PC-3 (cell line): ENCODE measurements at regions not wholly inside any gene's neighbourhood (a gene's known extent, or its start where the extent isn't known, plus 50 kb on each side); places are given as distances from the start of the nearest gene placed in this dataset.

Experiments
- ATAC-seq: fragments of 200-7000 bp; cut with Tn5 transposase; 2 replicates; pipeline ENCODE4 v1.9.1; 2020; ENCODE audit warnings: mild to moderate bottlenecking, moderate library complexity
- BruUV-seq: library from RNA; stranded (reverse); fragments of 400-500 nt; replicated peaks from 2 replicates; lab custom pipeline; 2021; lab: Mats Ljungman, UMichigan
- CTCF ChIA-PET: fragments of 300-600 bp; sonication (Branson Sonifier 250); formaldehyde crosslinking; loops from one replicate; lab custom pipeline; 2022; ENCODE audit warnings: antibody characterized with exemption; lab: Charles Lee
- POLR2A ChIA-PET: fragments of 300-600 bp; sonication (Branson Sonifier 250); formaldehyde crosslinking; loops from one replicate; lab custom pipeline; 2022; ENCODE audit warnings: antibody characterized with exemption; ENCODE audit not compliant: unreplicated experiment; lab: Charles Lee
- DNase-seq: peaks from one replicate; pipeline ENCODE4 v3.0.0-alpha.2; 2015
- H2AFZ ChIP-seq: fragments of 300-600 bp; sonication (generic); 2 replicates; pipeline ENCODE4 v1.6.0; 2016; ENCODE audit warnings: antibody characterized with exemption, low read length
- H3F3A ChIP-seq: fragments of 300-600 bp; sonication (generic); one replicate; pipeline ENCODE4 v1.6.0; 2017; ENCODE audit warnings: antibody characterized with exemption, low read length, control low read depth, mild to moderate bottlenecking; ENCODE audit not compliant: unreplicated experiment
- H3K27ac ChIP-seq: fragments of 300-600 bp; sonication (generic); 2 replicates; pipeline ENCODE4 v1.5.1; 2016; ENCODE audit warnings: mild to moderate bottlenecking, low read length
- H3K27me3 ChIP-seq: fragments of 300-600 bp; sonication (generic); 2 replicates; pipeline ENCODE4 v1.6.1; 2016; ENCODE audit warnings: low read length, mixed read lengths
- H3K36me3 ChIP-seq: fragments of 300-600 bp; sonication (generic); 2 replicates; pipeline ENCODE4 v1.6.1; 2016; ENCODE audit warnings: low read depth, mixed run types, low read length, mixed read lengths
- H3K4me1 ChIP-seq: fragments of 300-600 bp; sonication (generic); 2 replicates; pipeline ENCODE4 v1.5.1; 2016; ENCODE audit warnings: low read length; ENCODE audit not compliant: insufficient read depth
- H3K4me2 ChIP-seq: fragments of 300-600 bp; sonication (generic); 2 replicates; pipeline ENCODE4 v1.6.0; 2016; ENCODE audit warnings: low read length
- H3K4me3 ChIP-seq: fragments of 300-600 bp; sonication (generic); 2 replicates; pipeline ENCODE4 v1.5.1; 2016; ENCODE audit warnings: mild to moderate bottlenecking, low read length, mixed read lengths
- H3K79me2 ChIP-seq: fragments of 300-600 bp; sonication (generic); 2 replicates; pipeline ENCODE4 v1.6.1; 2017; ENCODE audit warnings: low read length, mixed read lengths
- H3K9ac ChIP-seq: fragments of 300-600 bp; sonication (generic); 2 replicates; pipeline ENCODE4 v1.6.0; 2016; ENCODE audit warnings: mild to moderate bottlenecking, low read length
- H3K9me2 ChIP-seq: fragments of 300-600 bp; sonication (generic); replicated peaks from 2 replicates; pipeline ENCODE4 v1.6.1; 2016; ENCODE audit warnings: mixed run types, low read length, mixed read lengths
- H3K9me3 ChIP-seq: fragments of 300-600 bp; sonication (generic); 2 replicates; pipeline ENCODE4 v1.6.1; 2016; ENCODE audit warnings: low read length, mixed read lengths
- H4K20me1 ChIP-seq: fragments of 300-600 bp; sonication (generic); 2 replicates; pipeline ENCODE4 v1.6.1; 2016; ENCODE audit warnings: low read length, mixed read lengths
- EZH2 ChIP-seq: fragments of 300-600 bp; sonication (generic); IDR thresholded peaks from one replicate; pipeline ENCODE4 v1.6.1; 2017; ENCODE audit warnings: antibody characterized with exemption, mild to moderate bottlenecking, low read length; ENCODE audit not compliant: unreplicated experiment
- EZH2phosphoT487 ChIP-seq: fragments of 300-600 bp; sonication (generic); IDR thresholded peaks from 2 replicates; pipeline ENCODE4 v1.6.1; 2018; ENCODE audit warnings: mild to moderate bottlenecking, antibody characterized with exemption, low read length, borderline replicate concordance
- intact Hi-C: fragments of 100-400 bp; cut with micrococcal nuclease; formaldehyde crosslinking; loops from 2 replicates; pipeline ENCODE4 v1.9.0; 2023
- TF ChIP-seq, protein P1 (sequence below): fragments of 300-600 bp; sonication (generic); conservative IDR thresholded peaks from 2 replicates; pipeline ENCODE4 v1.5.1; 2017; ENCODE audit warnings: antibody characterized with exemption, low read depth, mild to moderate bottlenecking, low read length

- no peaks in the 10 kb centered on the region for H3K36me3 ChIP-seq
- no peaks in the 10 kb centered on the region for H4K20me1 ChIP-seq
- POLR2A ChIA-PET = no interaction called here
- no peak overlapping the region for H3K4me2 ChIP-seq
- no peak for DNase-seq
- BruUV-seq = no TSS peak
- no peaks in the 10 kb centered on the region for H3K79me2 ChIP-seq
- peaks cover 89% of the 10 kb centered on the region for H3K27me3 ChIP-seq
- H3K9me3 ChIP-seq = no peaks in the 10 kb centered on the region
- no peaks in the 10 kb centered on the region for H3K4me1 ChIP-seq
- no peak overlapping the region for H3K27ac ChIP-seq
- no peak overlapping the region for H2AFZ ChIP-seq
- no peak for TF ChIP-seq EZH2
- TF ChIP-seq, protein P1, sequence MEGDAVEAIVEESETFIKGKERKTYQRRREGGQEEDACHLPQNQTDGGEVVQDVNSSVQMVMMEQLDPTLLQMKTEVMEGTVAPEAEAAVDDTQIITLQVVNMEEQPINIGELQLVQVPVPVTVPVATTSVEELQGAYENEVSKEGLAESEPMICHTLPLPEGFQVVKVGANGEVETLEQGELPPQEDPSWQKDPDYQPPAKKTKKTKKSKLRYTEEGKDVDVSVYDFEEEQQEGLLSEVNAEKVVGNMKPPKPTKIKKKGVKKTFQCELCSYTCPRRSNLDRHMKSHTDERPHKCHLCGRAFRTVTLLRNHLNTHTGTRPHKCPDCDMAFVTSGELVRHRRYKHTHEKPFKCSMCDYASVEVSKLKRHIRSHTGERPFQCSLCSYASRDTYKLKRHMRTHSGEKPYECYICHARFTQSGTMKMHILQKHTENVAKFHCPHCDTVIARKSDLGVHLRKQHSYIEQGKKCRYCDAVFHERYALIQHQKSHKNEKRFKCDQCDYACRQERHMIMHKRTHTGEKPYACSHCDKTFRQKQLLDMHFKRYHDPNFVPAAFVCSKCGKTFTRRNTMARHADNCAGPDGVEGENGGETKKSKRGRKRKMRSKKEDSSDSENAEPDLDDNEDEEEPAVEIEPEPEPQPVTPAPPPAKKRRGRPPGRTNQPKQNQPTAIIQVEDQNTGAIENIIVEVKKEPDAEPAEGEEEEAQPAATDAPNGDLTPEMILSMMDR = no peak
- no peak for TF ChIP-seq EZH2phosphoT487
- intact Hi-C loops = no loop called here
- H3F3A ChIP-seq = no peaks in the 10 kb centered on the region
- no peak overlapping the region for H3K9ac ChIP-seq
- CTCF ChIA-PET = no interaction called here
- no peak overlapping the region for H3K4me3 ChIP-seq
- ATAC-seq = no peak
- H3K9me2 ChIP-seq = no peaks in the 10 kb centered on the region
These were observed 553.0 kb upstream of the FANCL start for GRCh38 chr2:58794103-58794502.

- no peak overlapping the region for H2AFZ ChIP-seq
- no peak overlapping the region for H3K27ac ChIP-seq
- TF ChIP-seq EZH2phosphoT487 (no peak), EZH2 (no peak)
- TF ChIP-seq, protein P1 = no peak
- H3K4me3 ChIP-seq = no peak overlapping the region
- ChIA-PET CTCF (no interaction called here), POLR2A (no interaction called here)
- no peaks in the 10 kb centered on the region for H3K9me2 ChIP-seq
- peaks cover 87% of the 10 kb centered on the region for H3K27me3 ChIP-seq
- H3F3A ChIP-seq = no peaks in the 10 kb centered on the region
- no peak overlapping the region for H3K9ac ChIP-seq
- no peaks in the 10 kb centered on the region for H3K79me2 ChIP-seq
- ATAC-seq (no peak), DNase-seq (peak; percentile 14)
- intact Hi-C loops = no loop called here
- H3K9me3 ChIP-seq = no peaks in the 10 kb centered on the region
- no peaks in the 10 kb centered on the region for H3K4me1 ChIP-seq
- no peaks in the 10 kb centered on the region for H3K36me3 ChIP-seq
- BruUV-seq = no TSS peak
- H4K20me1 ChIP-seq = no peaks in the 10 kb centered on the region
- H3K4me2 ChIP-seq = no peak overlapping the region
These were observed 547.3 kb upstream of the FANCL start for GRCh38 chr2:58788402-58788801.

GRCh38 chr2:58770846-58771245, 529.7 kb upstream of the FANCL start:
- no peaks in the 10 kb centered on the region for H3K36me3 ChIP-seq
- ChIA-PET POLR2A (no interaction called here), CTCF (interaction anchor here (0.6 kb wide), 1 partner anchor 1221 kb away, joined by 3 read pairs; no protein-coding TSS in a partner anchor)
- no peaks in the 10 kb centered on the region for H3K79me2 ChIP-seq
- no peak overlapping the region for H3K4me3 ChIP-seq
- peaks cover 97% of the 10 kb centered on the region for H3K27me3 ChIP-seq
- no peak overlapping the region for H3K9ac ChIP-seq
- ATAC-seq = no peak
- no peak overlapping the region for H2AFZ ChIP-seq
- DNase-seq = no peak
- no peaks in the 10 kb centered on the region for H4K20me1 ChIP-seq
- H3K4me1 ChIP-seq = no peaks in the 10 kb centered on the region
- BruUV-seq = no TSS peak
- H3K9me3 ChIP-seq = no peaks in the 10 kb centered on the region
- TF ChIP-seq EZH2phosphoT487 = no peak
- TF ChIP-seq EZH2 = no peak
- TF ChIP-seq, protein P1 = no peak
- intact Hi-C loops = no loop called here
- no peaks in the 10 kb centered on the region for H3F3A ChIP-seq
- no peak overlapping the region for H3K27ac ChIP-seq
- no peaks in the 10 kb centered on the region for H3K9me2 ChIP-seq
- H3K4me2 ChIP-seq = no peak overlapping the region
